ENCODE measurements at regions not wholly inside any gene's neighbourhood (a gene's known extent, or its start where the extent isn't known, plus 50 kb on each side); places are given as distances from the start of the nearest gene placed in this dataset.

DNA sequence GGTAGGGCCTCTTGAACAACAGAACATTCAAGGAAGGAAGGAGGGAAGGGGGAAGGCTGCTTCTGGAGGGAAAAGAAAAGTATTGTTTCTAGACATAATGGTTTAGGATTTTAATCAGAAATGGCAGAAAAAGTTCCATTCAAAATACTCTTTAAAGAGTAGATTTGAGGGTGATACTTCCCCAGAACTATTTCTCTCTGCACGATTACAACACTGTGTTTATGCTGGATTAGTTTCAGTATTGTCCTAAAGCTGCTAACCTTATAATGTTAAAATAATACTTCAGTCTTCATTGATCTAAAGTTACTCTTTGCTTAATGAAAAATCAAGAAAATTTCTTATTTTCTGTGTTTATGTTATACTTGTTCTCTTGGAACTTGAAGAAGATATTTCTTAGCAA is 1026.3 kb upstream of the PABPC4L start:
- Histone ChIP-seq H3K36me3 (no peaks in the 10 kb centered on the region), H3K4me1 (no peaks in the 10 kb centered on the region), H3K27me3 (no peaks in the 10 kb centered on the region), H3K4me3 (ENCODE audit: low read depth, low read length) (no peak overlapping the region), H3K9me3 (no peaks in the 10 kb centered on the region)
- DNase-seq: no peak
- TF ChIP-seq, protein P1, sequence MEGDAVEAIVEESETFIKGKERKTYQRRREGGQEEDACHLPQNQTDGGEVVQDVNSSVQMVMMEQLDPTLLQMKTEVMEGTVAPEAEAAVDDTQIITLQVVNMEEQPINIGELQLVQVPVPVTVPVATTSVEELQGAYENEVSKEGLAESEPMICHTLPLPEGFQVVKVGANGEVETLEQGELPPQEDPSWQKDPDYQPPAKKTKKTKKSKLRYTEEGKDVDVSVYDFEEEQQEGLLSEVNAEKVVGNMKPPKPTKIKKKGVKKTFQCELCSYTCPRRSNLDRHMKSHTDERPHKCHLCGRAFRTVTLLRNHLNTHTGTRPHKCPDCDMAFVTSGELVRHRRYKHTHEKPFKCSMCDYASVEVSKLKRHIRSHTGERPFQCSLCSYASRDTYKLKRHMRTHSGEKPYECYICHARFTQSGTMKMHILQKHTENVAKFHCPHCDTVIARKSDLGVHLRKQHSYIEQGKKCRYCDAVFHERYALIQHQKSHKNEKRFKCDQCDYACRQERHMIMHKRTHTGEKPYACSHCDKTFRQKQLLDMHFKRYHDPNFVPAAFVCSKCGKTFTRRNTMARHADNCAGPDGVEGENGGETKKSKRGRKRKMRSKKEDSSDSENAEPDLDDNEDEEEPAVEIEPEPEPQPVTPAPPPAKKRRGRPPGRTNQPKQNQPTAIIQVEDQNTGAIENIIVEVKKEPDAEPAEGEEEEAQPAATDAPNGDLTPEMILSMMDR (IDR thresholded peaks at IDR 0.05; ENCODE audit: low read depth, low read length): no peak

DNA sequence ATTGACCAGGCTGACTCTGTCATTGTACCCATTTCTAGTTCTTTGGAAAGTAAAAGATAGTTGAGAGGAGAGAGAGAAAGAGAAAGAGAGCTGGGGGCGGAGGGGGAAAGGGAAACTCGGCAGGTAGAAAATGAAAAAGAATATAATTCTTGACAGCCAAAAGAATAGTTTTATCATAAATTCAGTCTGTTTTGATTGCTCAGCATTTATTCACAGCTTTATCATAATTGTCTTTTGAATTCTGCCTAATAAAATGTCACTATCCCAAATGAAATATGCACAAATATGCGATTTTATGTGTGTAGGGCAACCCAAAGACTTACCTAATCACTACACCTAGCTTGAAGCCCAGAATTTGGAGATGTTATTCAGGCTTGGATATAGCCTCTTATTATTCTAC is 1024.0 kb upstream of the PABPC4L start:
- Histone ChIP-seq H3K4me3 (ENCODE audit: low read depth, low read length) (no peak overlapping the region), H3K36me3 (no peaks in the 10 kb centered on the region), H3K27me3 (no peaks in the 10 kb centered on the region), H3K9me3 (no peaks in the 10 kb centered on the region), H3K4me1 (no peaks in the 10 kb centered on the region)
- TF ChIP-seq, protein P1 (IDR thresholded peaks at IDR 0.05; ENCODE audit: low read depth, low read length): no peak
- DNase-seq: no peak

DNA sequence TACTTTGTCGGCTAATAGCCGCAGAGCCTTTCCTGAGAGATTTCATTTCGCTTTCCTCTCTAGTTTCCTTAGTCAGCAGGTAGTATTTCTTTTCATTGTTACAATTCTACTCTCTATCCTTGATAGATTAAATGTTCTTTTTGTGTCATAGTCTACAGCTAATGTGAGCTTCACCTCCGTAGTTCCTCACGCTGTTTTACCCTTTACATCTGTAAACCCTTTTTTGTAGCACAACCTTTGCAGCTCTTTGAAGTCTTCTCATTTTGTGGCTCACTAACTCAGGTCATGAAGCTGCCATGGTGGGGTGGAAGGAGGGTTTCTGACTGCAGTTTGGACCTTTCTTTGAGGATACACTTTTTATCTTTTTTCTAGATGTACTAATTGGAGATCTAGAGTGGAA is 1008.8 kb upstream of the PABPC4L start:
- H3K36me3 ChIP-seq: no peaks in the 10 kb centered on the region
- no peak for DNase-seq
- TF ChIP-seq, protein P1 (IDR thresholded peaks at IDR 0.05; ENCODE audit: low read depth, low read length): no peak
- no peaks in the 10 kb centered on the region for H3K9me3 ChIP-seq
- no peaks in the 10 kb centered on the region for H3K4me1 ChIP-seq
- no peak overlapping the region for H3K4me3 ChIP-seq (ENCODE audit: low read depth, low read length)
- no peaks in the 10 kb centered on the region for H3K27me3 ChIP-seq

DNA sequence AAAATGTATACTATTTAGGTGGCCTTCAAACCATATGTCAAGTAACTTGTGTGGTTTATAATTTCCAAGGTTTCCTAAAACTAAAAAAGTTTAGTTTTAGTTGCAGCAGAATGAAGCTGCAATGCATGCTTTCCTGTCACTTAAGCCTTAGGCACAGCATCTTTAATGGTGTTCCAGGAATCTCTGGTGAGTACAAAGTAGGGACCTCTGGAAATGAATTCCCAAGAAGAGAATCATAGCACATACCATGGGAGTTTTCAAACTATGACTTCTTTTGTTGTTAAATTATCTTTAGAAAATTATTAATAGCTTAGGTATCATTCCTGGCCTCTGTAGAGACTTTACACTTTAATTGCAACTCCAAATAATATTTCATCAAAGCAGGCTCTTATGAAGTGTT is 1005.9 kb upstream of the PABPC4L start:
- H3K27me3 ChIP-seq: no peaks in the 10 kb centered on the region
- no peaks in the 10 kb centered on the region for H3K4me1 ChIP-seq
- H3K9me3 ChIP-seq: no peaks in the 10 kb centered on the region
- TF ChIP-seq, protein P1 (IDR thresholded peaks at IDR 0.05; ENCODE audit: low read depth, low read length): no peak
- no peaks in the 10 kb centered on the region for H3K36me3 ChIP-seq
- no peak overlapping the region for H3K4me3 ChIP-seq (ENCODE audit: low read depth, low read length)
- DNase-seq: no peak

DNA sequence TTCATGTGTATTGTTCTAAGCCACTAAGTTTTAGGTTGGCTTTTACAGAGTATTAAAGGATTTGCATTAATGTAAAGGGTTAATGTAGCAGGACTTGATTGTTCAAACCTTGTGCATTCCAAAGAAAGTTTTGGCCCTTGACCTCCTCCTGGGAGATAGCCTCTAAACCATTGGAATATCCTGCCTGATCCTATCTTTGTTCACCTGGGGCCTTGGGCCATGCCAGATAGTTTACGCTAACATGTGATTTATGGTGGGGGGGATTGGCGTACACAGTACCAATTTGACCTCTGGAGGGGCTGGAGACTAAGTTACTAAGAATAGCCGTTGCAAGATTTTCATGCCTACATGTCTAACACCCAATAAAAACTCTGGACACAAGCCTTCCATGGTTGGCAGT is 1002.7 kb upstream of the PABPC4L start:
- Histone ChIP-seq H3K9me3 (no peaks in the 10 kb centered on the region), H3K36me3 (no peaks in the 10 kb centered on the region), H3K4me1 (no peaks in the 10 kb centered on the region), H3K27me3 (no peaks in the 10 kb centered on the region), H3K4me3 (ENCODE audit: low read depth, low read length) (no peak overlapping the region)
- no peak for DNase-seq
- TF ChIP-seq, protein P1 (IDR thresholded peaks at IDR 0.05; ENCODE audit: low read depth, low read length): no peak

DNA sequence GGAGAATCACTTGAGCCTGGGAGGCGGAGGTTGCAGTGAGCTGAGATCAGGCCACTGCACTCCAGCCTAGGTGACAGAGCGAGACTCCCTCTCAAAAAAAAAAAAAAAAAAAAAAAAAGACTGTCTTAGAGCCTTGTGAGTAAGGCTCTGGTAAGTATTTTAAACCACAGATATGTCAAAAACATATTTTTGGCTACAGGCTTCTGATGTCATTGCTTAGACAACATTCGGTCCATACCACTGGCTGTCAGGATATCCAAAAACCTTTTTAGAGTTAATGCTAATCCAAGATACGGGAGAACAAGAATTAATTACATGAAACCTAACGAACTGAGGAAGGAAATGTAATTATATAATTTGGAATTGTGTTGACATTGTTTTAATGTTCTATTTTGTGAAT is 999.5 kb upstream of the PABPC4L start:
- no peak for DNase-seq
- Histone ChIP-seq H3K4me1 (no peaks in the 10 kb centered on the region), H3K9me3 (no peaks in the 10 kb centered on the region), H3K4me3 (ENCODE audit: low read depth, low read length) (no peak overlapping the region), H3K36me3 (no peaks in the 10 kb centered on the region), H3K27me3 (no peaks in the 10 kb centered on the region)
- TF ChIP-seq, protein P1 (IDR thresholded peaks at IDR 0.05; ENCODE audit: low read depth, low read length): no peak

Measured in BE2C (cell line).